ENCODE measurements at regions not wholly inside any gene's neighbourhood (a gene's known extent, or its start where the extent isn't known, plus 50 kb on each side); places are given as distances from the start of the nearest gene placed in this dataset.

DNA sequence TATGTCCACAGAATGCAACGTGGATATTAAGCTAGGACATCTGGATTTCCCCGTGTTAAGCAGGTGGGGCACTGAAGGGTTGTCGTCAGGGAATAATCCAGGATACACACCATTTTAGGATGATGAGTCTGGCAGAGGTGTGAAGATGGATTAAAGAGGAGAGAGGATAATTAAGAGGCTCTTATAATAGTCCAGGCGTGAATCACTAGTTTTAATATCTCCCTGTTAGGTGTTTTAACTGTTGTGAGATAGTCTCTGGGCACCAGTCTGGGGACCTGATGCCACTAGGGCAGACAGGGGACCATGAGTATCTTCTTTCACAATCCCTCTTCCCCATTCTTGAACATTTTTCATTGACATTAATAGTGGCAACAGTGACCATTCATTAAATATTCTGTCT is 216.7 kb downstream of the TBX5 start:
- no peak overlapping the region for H3K27ac Mint-ChIP-seq
- ATAC-seq (no peak), DNase-seq (no peak)
- intact Hi-C loops (cut with micrococcal nuclease) = no loop called here
- no peaks in the 10 kb centered on the region for H3K27me3 ChIP-seq (ENCODE audit: control insufficient read depth in 2 of 2, insufficient read depth in 2 of 2, low read length in 2 of 2)
- H3K4me3 ChIP-seq (ENCODE audit: low read length) = no peak overlapping the region
- H3K27ac ChIP-seq (ENCODE audit: low read depth, low read length) = no peak overlapping the region
- no peaks in the 10 kb centered on the region for H3K36me3 Mint-ChIP-seq
- ChIA-PET POLR2A (no interaction called here), CTCF (no interaction called here)
- H3K4me3 Mint-ChIP-seq = no peak overlapping the region
- H3K9me3 Mint-ChIP-seq = peaks cover 0 to 24% (median 9%) of the 10 kb centered on the region in 11 donors
- H3K27me3 Mint-ChIP-seq = peaks cover 0 to 46% (median 7%) of the 10 kb centered on the region in 5 donors
- H3K4me1 ChIP-seq (ENCODE audit: control insufficient read depth in 2 of 2, insufficient read depth in 2 of 2, low read length in 2 of 2) = no peaks in the 10 kb centered on the region
- H3K9me3 ChIP-seq (ENCODE audit: control insufficient read depth in 2 of 3, low read length in 3 of 3) = no peaks in the 10 kb centered on the region
- no peaks in the 10 kb centered on the region for H3K4me1 Mint-ChIP-seq
- no peaks in the 10 kb centered on the region for H3K36me3 ChIP-seq (ENCODE audit: control insufficient read depth in 2 of 3, insufficient read depth in 3 of 3, low read length in 3 of 3)

DNA sequence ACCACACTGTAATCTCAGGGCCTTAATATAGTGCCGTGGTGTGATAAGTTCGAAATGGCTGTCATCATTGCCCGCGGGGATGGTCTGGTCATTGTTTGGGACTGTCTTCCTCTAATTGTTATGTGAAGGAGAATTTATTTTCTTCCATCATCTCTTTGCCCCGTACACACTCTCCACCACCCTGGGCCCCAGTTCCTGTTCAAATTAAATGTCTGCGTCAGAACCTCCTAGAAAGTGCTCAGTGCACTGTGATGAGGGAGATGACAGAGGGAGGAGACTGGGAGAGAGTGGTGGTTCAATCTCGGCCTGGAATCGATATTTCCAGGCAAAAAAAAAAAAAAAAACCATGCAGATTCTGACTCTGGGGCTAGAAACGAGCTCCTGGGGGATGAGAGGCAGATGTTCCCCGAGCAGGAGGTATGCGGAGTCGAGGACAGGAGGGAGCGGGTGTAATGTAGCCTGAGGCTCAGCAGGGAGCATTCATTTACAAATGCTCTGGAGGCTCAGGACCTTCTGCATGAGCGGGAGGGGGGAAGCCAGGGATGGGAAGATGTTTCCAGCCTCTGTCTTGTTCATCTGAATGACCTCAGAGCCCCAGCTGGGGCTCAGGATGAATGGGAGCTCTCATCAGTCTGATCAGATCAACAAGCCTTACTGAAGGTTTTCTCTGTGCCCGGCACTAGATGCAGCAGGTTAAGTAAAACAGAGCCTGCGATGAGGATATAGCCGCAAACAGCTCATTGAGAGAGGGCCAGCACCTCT is 219.5 kb downstream of the TBX5 start:
- Mint-ChIP-seq H3K36me3 (no peaks in the 10 kb centered on the region), H3K27ac (peak overlapping the region in 1 of 9 donors; percentile 49), H3K9me3 (peaks cover 0 to 22% (median 9%) of the 10 kb centered on the region in 11 donors), H3K27me3 (peaks cover 0 to 26% (median 9%) of the 10 kb centered on the region in 5 donors), H3K4me1 (no peaks in the 10 kb centered on the region), H3K4me3 (no peak overlapping the region)
- intact Hi-C loops (cut with micrococcal nuclease) = no loop called here
- Histone ChIP-seq H3K4me3 (ENCODE audit: low read length) (no peak overlapping the region), H3K27ac (ENCODE audit: low read depth, low read length) (no peak overlapping the region), H3K4me1 (ENCODE audit: control insufficient read depth in 2 of 2, insufficient read depth in 2 of 2, low read length in 2 of 2) (no peaks in the 10 kb centered on the region), H3K9me3 (ENCODE audit: control insufficient read depth in 2 of 3, low read length in 3 of 3) (no peaks in the 10 kb centered on the region), H3K27me3 (ENCODE audit: control insufficient read depth in 2 of 2, insufficient read depth in 2 of 2, low read length in 2 of 2) (no peaks in the 10 kb centered on the region), H3K36me3 (ENCODE audit: control insufficient read depth in 2 of 3, insufficient read depth in 3 of 3, low read length in 3 of 3) (no peaks in the 10 kb centered on the region)
- ChIA-PET CTCF (no interaction called here), POLR2A (no interaction called here)
- ATAC-seq (no peak), DNase-seq (no peak)

DNA sequence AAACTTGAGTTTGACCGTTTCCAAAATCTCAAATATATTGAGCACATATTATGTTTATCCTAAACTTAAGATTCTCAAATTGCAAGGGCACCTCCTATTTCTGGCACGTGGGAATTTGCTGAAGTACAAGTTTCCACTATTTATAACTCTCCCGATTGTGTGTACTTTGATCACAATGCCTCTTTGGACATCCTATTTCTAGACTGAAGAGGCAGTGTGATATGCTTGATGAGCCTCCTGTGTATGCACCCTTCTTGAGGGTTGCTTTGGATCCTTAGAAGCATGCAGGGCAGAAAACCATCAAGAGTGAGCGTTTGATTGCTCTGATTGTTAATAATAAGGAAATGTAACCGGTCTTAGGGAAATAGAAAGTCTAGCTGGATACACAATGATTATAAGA is 218.9 kb upstream of the RBM19 start:
- intact Hi-C loops (cut with micrococcal nuclease) = no loop called here
- H3K27me3 ChIP-seq (ENCODE audit: control insufficient read depth in 2 of 2, insufficient read depth in 2 of 2, low read length in 2 of 2) = no peaks in the 10 kb centered on the region
- CTCF ChIA-PET = no interaction called here
- ATAC-seq = no peak
- no peaks in the 10 kb centered on the region for H3K36me3 Mint-ChIP-seq
- no peak for DNase-seq
- peaks cover 0 to 16% (median 5%) of the 10 kb centered on the region in 11 donors for H3K9me3 Mint-ChIP-seq
- no peak overlapping the region for H3K4me3 Mint-ChIP-seq
- H3K9me3 ChIP-seq (ENCODE audit: control insufficient read depth in 2 of 3, low read length in 3 of 3) = no peaks in the 10 kb centered on the region
- H3K27ac ChIP-seq (ENCODE audit: low read depth, low read length) = no peak overlapping the region
- H3K4me3 ChIP-seq (ENCODE audit: low read length) = no peak overlapping the region
- no peak overlapping the region for H3K27ac Mint-ChIP-seq
- no peaks in the 10 kb centered on the region for H3K4me1 ChIP-seq (ENCODE audit: control insufficient read depth in 2 of 2, insufficient read depth in 2 of 2, low read length in 2 of 2)
- POLR2A ChIA-PET = no interaction called here
- H3K36me3 ChIP-seq (ENCODE audit: control insufficient read depth in 2 of 3, insufficient read depth in 3 of 3, low read length in 3 of 3) = no peaks in the 10 kb centered on the region
- no peaks in the 10 kb centered on the region for H3K4me1 Mint-ChIP-seq
- H3K27me3 Mint-ChIP-seq = peaks cover 0 to 23% (median 9%) of the 10 kb centered on the region in 5 donors

DNA sequence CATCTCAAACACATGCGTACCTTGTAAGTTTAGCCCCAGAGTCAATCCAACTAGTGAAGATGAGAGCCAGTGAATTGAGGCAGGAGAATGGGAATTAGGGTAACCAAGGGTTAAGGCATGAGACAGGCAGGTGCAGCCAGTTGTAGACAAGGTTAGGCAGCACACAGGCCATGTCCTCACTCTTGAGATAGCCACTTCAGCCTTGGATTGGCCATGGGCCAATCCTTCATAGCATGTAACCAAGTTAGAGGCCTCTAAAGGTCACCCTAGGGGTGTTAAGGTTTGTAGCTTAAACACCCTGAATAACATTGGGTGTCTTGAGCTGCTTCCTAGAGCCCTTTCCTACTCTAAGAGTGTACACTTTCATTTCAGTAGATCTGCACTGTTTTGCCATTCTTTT is 208.2 kb upstream of the RBM19 start:
- no peak for DNase-seq
- H3K4me1 ChIP-seq (ENCODE audit: control insufficient read depth in 2 of 2, insufficient read depth in 2 of 2, low read length in 2 of 2) = no peaks in the 10 kb centered on the region
- no peak for ATAC-seq
- no peaks in the 10 kb centered on the region for H3K9me3 ChIP-seq (ENCODE audit: control insufficient read depth in 2 of 3, low read length in 3 of 3)
- Mint-ChIP-seq H3K4me3 (no peak overlapping the region), H3K27me3 (peaks cover 0 to 11% (median 0%) of the 10 kb centered on the region in 5 donors), H3K27ac (no peak overlapping the region), H3K4me1 (no peaks in the 10 kb centered on the region), H3K36me3 (no peaks in the 10 kb centered on the region), H3K9me3 (peaks cover 0 to 3% (median 0%) of the 10 kb centered on the region in 11 donors)
- CTCF ChIA-PET = interaction anchor here (1.1 kb wide), 1 partner anchor 8 kb away, joined by 3 read pairs; no protein-coding TSS in a partner anchor
- H3K27ac ChIP-seq (ENCODE audit: low read depth, low read length) = no peak overlapping the region
- H3K4me3 ChIP-seq (ENCODE audit: low read length) = no peak overlapping the region
- H3K36me3 ChIP-seq (ENCODE audit: control insufficient read depth in 2 of 3, insufficient read depth in 3 of 3, low read length in 3 of 3) = no peaks in the 10 kb centered on the region
- POLR2A ChIA-PET = no interaction called here
- no peaks in the 10 kb centered on the region for H3K27me3 ChIP-seq (ENCODE audit: control insufficient read depth in 2 of 2, insufficient read depth in 2 of 2, low read length in 2 of 2)
- intact Hi-C loops (cut with micrococcal nuclease) = no loop called here

DNA sequence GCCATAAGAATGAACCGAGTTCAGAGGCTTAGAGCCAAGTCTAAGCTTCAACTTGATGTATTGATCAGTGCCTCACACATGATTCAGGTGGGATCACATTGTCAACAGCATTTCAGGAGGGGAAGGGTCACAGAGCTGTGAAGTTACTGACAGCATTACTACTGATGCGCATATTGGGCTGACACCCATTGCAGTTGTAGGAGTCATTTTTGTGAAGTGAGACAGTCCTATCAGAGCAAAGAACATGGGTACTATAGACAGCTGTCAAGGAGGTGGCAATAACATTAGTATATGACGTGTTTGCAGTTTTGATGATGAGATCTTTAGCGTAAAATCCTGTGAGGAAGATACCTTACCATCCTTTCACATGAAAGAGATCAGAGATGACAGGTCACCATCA is 206.0 kb upstream of the RBM19 start:
- Mint-ChIP-seq H3K27ac (no peak overlapping the region), H3K27me3 (peaks cover 0 to 11% (median 0%) of the 10 kb centered on the region in 5 donors), H3K36me3 (no peaks in the 10 kb centered on the region), H3K9me3 (peaks cover 0 to 2% (median 0%) of the 10 kb centered on the region in 11 donors), H3K4me1 (no peaks in the 10 kb centered on the region), H3K4me3 (no peak overlapping the region)
- intact Hi-C loops (cut with micrococcal nuclease) = no loop called here
- Histone ChIP-seq H3K36me3 (ENCODE audit: control insufficient read depth in 2 of 3, insufficient read depth in 3 of 3, low read length in 3 of 3) (no peaks in the 10 kb centered on the region), H3K27ac (ENCODE audit: low read depth, low read length) (no peak overlapping the region), H3K9me3 (ENCODE audit: control insufficient read depth in 2 of 3, low read length in 3 of 3) (no peaks in the 10 kb centered on the region), H3K4me3 (ENCODE audit: low read length) (no peak overlapping the region), H3K4me1 (ENCODE audit: control insufficient read depth in 2 of 2, insufficient read depth in 2 of 2, low read length in 2 of 2) (no peaks in the 10 kb centered on the region), H3K27me3 (ENCODE audit: control insufficient read depth in 2 of 2, insufficient read depth in 2 of 2, low read length in 2 of 2) (no peaks in the 10 kb centered on the region)
- POLR2A ChIA-PET = no interaction called here
- CTCF ChIA-PET = no interaction called here
- no peak for ATAC-seq
- no peak for DNase-seq

DNA sequence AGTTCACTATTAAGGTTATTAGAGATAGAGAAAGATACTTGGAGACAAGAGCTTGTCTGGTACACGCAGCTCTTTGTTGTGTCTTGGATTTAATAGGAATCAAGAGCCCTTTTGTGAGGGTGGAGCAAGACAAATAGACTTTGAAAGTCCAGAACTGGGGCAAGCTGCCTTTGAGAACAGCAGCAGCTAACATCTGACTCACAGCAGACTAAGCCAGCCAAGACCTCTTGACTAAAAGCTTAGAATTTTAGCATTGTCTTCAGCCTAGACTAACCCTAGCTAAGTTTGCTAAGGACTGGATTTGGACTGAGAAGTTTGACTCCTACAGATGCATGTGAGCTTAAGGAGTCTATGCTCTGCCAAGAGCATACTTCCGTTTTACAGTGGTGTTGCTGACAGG is 201.9 kb upstream of the RBM19 start:
- ChIA-PET POLR2A (no interaction called here), CTCF (no interaction called here)
- H3K27me3 ChIP-seq (ENCODE audit: control insufficient read depth in 2 of 2, insufficient read depth in 2 of 2, low read length in 2 of 2) = no peaks in the 10 kb centered on the region
- Mint-ChIP-seq H3K4me3 (no peak overlapping the region), H3K36me3 (no peaks in the 10 kb centered on the region), H3K27ac (no peak overlapping the region), H3K27me3 (peaks cover 0 to 28% (median 7%) of the 10 kb centered on the region in 5 donors), H3K4me1 (no peaks in the 10 kb centered on the region), H3K9me3 (peaks cover 0 to 3% (median 0%) of the 10 kb centered on the region in 11 donors)
- no peak for ATAC-seq
- no peak for DNase-seq
- no peaks in the 10 kb centered on the region for H3K36me3 ChIP-seq (ENCODE audit: control insufficient read depth in 2 of 3, insufficient read depth in 3 of 3, low read length in 3 of 3)
- H3K4me1 ChIP-seq (ENCODE audit: control insufficient read depth in 2 of 2, insufficient read depth in 2 of 2, low read length in 2 of 2) = no peaks in the 10 kb centered on the region
- intact Hi-C loops (cut with micrococcal nuclease) = no loop called here
- no peak overlapping the region for H3K27ac ChIP-seq (ENCODE audit: low read depth, low read length)
- H3K9me3 ChIP-seq (ENCODE audit: control insufficient read depth in 2 of 3, low read length in 3 of 3) = no peaks in the 10 kb centered on the region
- H3K4me3 ChIP-seq (ENCODE audit: low read length) = no peak overlapping the region

DNA sequence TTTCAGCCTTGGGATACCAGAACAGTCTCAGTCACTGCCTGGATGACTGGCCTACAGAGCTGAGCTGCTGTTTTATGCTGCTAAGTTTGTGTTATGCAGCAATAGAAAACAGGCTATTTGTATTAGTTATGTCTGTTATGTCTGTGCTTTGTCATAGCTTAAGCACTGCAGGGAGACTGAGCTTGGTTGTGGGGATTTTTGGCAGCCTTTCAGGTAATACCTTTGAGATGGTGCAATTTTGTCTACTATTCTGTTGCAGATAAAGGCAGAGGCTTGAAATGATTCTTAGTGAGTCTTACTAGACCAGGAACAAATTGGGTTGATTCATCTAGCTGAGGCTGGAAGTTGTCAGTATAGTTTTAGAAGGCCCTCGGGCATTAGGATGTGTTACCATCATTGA is 201.3 kb upstream of the RBM19 start:
- Mint-ChIP-seq H3K27me3 (peaks cover 0 to 28% (median 7%) of the 10 kb centered on the region in 5 donors), H3K27ac (no peak overlapping the region), H3K36me3 (no peaks in the 10 kb centered on the region), H3K4me3 (no peak overlapping the region), H3K9me3 (peaks cover 0 to 3% (median 0%) of the 10 kb centered on the region in 11 donors), H3K4me1 (no peaks in the 10 kb centered on the region)
- POLR2A ChIA-PET = no interaction called here
- intact Hi-C loops (cut with micrococcal nuclease) = no loop called here
- Histone ChIP-seq H3K9me3 (ENCODE audit: control insufficient read depth in 2 of 3, low read length in 3 of 3) (no peaks in the 10 kb centered on the region), H3K27me3 (ENCODE audit: control insufficient read depth in 2 of 2, insufficient read depth in 2 of 2, low read length in 2 of 2) (no peaks in the 10 kb centered on the region), H3K36me3 (ENCODE audit: control insufficient read depth in 2 of 3, insufficient read depth in 3 of 3, low read length in 3 of 3) (no peaks in the 10 kb centered on the region), H3K4me3 (ENCODE audit: low read length) (no peak overlapping the region), H3K4me1 (ENCODE audit: control insufficient read depth in 2 of 2, insufficient read depth in 2 of 2, low read length in 2 of 2) (no peaks in the 10 kb centered on the region), H3K27ac (ENCODE audit: low read depth, low read length) (no peak overlapping the region)
- ATAC-seq (no peak), DNase-seq (no peak)
- CTCF ChIA-PET = no interaction called here

Data from naive thymus-derived CD4-positive, alpha-beta T cell (primary cell).